ENCODE measurements at regions not wholly inside any gene's neighbourhood (a gene's known extent, or its start where the extent isn't known, plus 50 kb on each side); places are given as distances from the start of the nearest gene placed in this dataset.

- DNase-seq (ENCODE audit: extremely low read depth, low read depth): no peak
Observed at GRCh38 chr4:121526509-121526908, 145.7 kb upstream of the QRFPR start.

DNA sequence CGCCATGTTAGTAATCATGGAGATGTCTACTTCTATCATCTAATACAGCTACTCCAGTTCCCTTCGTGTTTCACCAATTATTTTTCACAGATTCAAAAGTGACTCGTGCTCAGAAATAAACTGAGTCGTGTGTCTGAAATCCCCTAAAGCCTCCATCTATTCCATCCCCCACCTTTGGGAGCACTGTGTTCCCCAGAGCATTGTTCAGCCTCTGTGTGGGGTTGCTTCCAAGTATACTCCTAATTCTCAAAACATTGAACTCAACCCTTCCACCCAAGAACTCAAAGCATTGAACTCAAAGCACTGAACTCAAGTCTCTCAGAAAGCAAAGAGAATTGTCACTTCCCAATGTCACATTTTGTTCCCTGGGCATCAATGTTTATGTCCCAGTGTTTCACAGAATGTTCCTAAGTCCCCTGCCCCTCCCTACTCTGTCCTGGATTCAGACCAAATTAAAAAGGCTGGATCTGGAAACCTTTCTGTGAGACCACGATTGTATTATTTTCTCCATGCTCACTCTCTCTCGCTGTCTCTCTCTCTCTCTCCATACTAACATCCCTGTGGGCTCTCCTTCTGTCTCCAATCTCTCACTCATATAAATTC lies 138.5 kb upstream of the QRFPR start:
- DNase-seq (ENCODE audit: extremely low read depth, low read depth): no peak

GRCh38 chr4:121517241-121517640 lies 136.4 kb upstream of the QRFPR start:
- no peak for DNase-seq (ENCODE audit: extremely low read depth, low read depth)

- DNase-seq (ENCODE audit: extremely low read depth, low read depth): no peak
Observed at GRCh38 chr4:121514443-121514842, 133.6 kb upstream of the QRFPR start.

DNA sequence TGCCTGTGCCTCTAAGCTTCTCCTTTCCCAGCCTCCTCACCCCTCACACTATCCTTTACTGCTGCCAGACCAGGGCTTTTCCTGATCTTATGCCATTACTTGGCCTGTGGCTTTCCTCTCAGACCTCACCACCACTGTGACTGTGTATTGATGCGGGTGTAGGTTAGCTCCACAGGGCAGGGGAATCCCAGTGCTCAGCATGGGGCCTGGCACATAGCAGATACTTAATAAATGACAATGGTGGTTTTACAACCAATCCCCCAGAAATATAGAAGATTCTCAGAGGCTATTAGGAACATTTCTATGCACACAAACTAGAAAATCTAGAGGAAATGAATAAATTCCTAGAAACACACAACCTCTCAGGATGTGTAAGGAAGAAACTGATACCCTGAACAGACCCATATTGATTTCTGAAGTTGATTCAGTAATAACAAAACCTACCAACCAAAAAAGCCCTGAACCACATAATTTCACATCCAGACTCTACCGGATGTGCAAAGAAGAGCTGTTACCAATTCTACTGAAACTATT lies 129.6 kb upstream of the QRFPR start:
- no peak for DNase-seq (ENCODE audit: extremely low read depth, low read depth)

DNA sequence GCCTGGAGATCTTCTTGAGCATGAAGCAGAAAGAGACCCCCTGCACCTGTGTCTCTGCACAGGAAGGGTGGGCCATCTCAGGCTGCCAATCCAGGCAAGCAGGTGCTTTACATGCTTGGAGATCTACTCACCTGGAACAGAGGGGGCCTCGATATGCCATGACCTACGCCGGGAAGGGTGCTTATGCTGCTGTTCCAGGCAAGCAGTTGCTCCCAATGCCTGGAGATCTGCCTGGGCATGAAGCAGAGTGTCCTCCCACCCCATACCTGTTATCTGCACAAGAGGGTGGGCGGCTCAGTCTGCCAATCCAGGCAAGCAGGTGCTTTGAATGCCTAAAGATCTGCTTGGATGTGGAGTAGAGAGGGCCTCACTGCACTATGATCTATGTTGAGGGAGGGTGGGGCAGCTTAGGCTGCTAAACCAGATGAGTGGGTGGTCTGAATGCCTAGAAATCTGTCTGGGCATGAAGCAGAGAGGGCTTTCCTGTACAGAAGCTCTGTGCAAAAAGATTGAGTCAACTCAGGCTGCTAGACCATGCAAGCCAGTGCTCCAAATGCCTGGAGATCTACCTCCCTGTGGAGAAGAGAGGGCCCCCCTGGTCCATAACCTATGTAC lies 104.5 kb upstream of the QRFPR start:
- no peak for DNase-seq (ENCODE audit: extremely low read depth, low read depth)

DNA sequence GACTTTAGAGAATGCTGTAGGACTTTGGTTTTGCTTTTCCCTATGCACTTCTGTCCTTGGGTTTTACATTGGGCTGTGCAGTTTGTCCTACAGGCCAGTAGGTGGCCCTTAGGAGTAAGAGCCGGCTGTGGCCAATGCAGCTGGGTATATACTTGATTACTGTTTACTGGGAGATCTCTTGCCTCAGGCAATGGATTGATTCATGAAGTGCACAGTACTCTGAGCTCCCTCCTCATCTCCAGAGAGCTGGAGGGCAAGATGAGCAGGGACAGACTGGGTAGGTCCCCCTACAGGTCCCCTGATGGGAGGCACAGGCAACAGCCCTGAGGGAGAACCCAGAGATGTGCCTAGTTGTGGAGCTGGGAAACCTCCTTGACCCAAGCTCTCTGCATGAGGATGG lies 103.8 kb upstream of the QRFPR start:
- DNase-seq (ENCODE audit: extremely low read depth, low read depth): peak; percentile 13

GRCh38 chr4:121479808-121480207 lies 99.0 kb upstream of the QRFPR start:
- DNase-seq (ENCODE audit: extremely low read depth, low read depth): no peak

GRCh38 chr4:121477480-121477879 lies 96.7 kb upstream of the QRFPR start:
- DNase-seq (ENCODE audit: extremely low read depth, low read depth): no peak

- no peak for DNase-seq (ENCODE audit: extremely low read depth, low read depth)
Observed at GRCh38 chr4:121477079-121477478, 96.3 kb upstream of the QRFPR start.

DNA sequence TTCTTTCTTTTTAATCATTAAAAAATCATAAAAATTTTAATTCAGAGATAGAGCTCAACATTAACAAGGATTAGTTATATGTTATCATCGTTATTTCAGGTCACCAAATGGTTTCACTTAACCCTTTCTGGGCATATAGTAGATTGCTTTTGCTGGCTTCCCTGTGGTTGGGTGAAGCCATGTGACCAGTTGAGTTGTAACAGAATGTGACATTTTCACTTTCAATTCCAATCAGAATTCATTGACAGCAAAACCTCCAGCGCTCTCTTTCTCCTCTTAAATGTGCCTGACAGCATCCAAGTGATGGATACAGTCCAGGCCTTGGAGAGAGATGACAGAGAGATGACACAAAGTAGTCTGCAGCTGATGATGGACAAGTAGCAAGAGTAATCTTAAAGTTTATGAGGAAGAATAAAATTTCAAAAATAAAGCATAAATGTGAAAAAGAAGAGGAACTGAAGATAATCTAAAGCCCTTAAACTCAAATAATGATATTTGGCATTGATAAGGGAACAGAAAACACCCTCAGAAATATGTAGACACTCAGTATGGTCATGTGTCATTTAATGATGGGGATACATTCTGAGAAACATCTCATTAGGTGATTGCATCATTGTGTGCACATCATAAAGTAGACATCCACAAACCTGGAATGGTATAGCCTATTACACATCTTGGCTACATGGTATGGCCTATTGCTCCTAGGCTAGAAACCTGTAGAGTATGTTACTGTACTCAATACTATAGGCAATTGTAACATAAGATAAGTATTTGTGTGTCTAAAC lies 92.3 kb upstream of the QRFPR start:
- DNase-seq (ENCODE audit: extremely low read depth, low read depth): no peak

GRCh38 chr4:121464854-121465253 lies 84.0 kb upstream of the QRFPR start:
- DNase-seq (ENCODE audit: extremely low read depth, low read depth): no peak

- peak; percentile 45 for DNase-seq (ENCODE audit: extremely low read depth, low read depth)
Observed at GRCh38 chr4:121462660-121463261, 81.9 kb upstream of the QRFPR start.

DNA sequence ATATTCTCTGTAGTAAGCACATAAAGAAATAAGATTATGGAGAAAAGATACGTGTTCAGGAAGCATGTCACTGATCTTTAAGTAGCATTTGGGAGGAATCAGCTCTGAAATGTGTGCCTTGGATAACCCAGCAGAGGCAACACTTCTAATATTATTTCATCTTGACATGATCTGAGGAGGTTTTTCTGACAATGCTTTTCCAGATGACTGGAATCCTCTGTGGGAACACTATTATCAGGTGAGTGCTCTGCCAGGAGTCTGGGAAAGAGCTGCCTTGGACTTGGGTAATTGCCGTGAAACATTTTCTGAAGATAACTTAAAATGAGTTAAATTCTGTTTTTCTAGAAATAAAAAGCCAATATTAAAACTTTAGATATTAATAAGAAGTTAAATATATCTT lies 78.2 kb upstream of the QRFPR start:
- no peak for DNase-seq (ENCODE audit: extremely low read depth, low read depth)

DNA sequence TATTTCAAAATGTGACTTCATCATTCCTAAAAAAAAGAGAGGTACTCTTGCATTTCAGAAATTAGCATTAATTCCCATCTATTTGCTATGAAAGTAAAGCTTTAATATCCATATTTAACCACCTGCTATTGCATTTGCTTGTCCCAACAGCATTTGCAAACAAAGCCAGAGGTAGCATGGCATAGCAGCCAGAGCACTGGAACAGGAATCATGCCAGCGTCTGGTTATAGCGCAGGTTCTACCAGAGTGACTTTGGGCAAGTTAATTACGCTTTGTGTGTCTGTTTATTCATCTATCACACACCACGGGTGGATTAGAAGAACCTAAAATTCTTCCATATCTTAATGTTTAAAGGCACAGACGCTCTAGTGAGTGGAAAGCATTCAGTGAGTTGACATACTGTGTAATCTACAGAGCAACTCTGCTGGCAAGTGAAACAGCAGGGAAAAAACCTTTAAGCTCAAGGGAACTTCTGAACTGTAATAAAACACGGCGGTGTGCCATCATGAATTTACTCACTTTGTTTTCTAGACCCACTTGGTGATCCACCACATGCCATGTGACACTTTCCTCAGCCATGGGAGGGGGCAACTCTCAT lies 76.6 kb upstream of the QRFPR start:
- no peak for DNase-seq (ENCODE audit: extremely low read depth, low read depth)

DNA sequence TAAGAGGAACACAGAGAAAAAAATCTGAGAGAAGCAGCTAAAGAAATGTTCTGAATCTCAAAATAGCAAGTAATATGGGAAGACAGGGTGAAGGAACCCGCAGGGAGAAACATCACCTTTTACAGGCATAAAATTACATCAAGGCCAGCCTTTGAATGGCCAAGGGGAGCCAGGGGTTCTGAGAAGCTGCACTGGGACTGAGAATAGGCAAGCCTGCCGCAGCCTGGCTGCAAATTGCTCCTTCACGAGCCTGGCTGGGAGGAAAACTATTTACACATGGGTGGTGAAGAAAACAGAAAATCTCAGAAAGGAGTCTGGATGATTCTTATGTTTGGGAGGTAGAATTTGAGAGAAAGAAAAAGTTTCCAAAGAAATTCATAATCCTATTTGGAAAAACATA lies 74.5 kb upstream of the QRFPR start:
- no peak for DNase-seq (ENCODE audit: extremely low read depth, low read depth)

DNA sequence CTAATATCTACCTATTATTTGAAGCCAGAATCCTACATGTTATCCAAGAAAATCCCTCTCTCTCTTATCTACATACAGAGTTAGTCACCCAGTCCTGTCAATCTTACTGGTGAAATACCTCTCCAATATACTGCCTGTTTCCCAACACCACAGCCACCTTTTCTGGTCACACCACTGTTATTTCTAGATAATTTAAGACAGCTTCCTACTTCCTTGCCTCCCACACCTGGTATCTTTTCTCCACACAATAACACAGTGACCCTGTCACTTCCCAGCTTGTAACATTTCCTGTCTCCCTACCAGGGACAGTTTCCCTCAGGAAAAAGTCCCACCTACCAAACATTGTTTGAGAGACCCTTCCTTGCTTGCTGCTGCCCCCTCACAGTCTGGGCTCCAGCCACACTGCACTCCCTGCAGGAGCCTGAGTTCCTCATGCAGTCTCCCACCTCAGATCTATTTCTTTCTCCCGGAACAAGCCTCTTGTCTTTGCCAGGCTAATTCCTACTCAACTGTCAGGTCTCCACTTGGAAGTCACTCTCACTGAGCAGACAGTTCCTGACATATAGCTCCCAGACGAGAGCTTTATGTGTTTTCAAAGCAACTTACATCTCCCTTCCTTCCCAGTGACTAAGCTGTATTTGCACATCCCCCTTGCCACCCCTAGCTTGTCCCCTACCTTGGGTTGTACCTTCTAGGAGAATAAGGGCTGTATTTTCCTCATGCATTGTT lies 73.6 kb upstream of the QRFPR start:
- DNase-seq (ENCODE audit: extremely low read depth, low read depth): no peak

DNA sequence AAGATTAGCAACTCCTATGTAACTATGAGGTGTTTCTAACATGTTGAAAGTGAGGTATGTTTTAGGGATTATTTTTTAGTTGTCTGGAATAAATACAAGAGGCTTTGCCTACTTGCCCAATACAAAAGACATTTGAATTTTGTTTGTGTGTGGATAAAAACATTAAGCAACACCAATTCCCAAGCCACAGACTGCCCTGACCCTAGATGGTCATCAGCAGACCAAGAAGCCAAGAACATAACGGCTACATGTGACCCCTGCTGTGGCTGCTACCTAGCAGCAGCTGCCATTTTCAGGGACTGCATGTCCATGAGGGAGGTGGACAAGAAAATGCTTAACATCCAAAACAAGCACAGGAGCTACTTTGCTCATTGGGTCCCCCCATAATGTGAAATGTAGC lies 70.5 kb upstream of the QRFPR start:
- no peak for DNase-seq (ENCODE audit: extremely low read depth, low read depth)

DNA sequence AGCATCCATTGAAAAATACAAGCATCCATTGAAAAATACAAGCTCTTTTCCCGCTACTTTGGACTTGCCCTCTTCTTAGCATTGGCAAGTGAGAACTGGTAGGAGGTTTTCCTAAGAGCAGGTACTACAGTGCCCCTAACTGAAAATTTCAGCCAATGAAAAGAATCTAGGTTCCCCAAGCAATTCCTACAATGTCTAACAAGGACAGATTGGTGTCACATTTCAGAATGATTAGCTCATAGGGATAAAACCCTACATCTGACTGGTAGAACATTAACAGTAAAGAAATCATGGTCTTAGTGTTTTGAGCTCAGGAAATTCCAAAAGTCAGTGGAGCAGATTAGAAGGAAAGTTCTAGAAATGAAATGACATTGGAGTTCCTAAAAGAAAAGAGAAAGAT lies 68.6 kb upstream of the QRFPR start:
- DNase-seq (ENCODE audit: extremely low read depth, low read depth): no peak

DNA sequence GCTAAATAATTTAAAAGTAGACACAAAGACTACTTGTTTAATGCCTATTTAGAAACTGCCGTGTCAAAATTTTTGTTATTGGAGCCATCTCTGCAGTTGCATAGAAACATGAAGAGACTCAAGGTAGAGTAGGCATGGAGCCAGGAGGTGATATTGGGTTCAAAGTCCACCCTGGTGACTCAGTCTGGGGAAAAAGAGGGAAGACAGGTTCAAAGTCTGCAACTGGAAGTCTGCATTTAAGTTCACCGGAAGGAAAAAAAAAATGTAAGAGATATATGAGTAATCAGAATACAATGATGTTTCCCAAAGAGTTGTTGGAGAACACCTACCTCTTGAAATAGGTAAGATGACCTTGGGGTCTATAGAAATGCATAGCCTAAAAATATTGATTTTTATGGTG lies 67.4 kb upstream of the QRFPR start:
- DNase-seq (ENCODE audit: extremely low read depth, low read depth): no peak

All from NCI-H460 (cell line).